Fibroblast of lung (primary cell): ENCODE measurements at regions not wholly inside any gene's neighbourhood (a gene's known extent, or its start where the extent isn't known, plus 50 kb on each side); places are given as distances from the start of the nearest gene placed in this dataset.

Source experiments
- CTCF ChIP-seq, 2 donors: IDR thresholded peaks in 1 of 2; conservative IDR thresholded peaks in 1 of 2; 1 replicate in 1 of 2; 2 replicates in 1 of 2; pipeline ENCODE4 v1.5.1; 2011 to 2012; ENCODE audit warnings: low read length in 2 of 2, control low read depth in 1 of 2, inconsistent platforms in 1 of 2, low read depth in 1 of 2, mild to moderate bottlenecking in 1 of 2
- EZH2 ChIP-seq: IDR thresholded peaks from 2 replicates; pipeline ENCODE4 v1.5.1; 2012; ENCODE audit warnings: low read length, control low read depth, mild to moderate bottlenecking; ENCODE audit errors: missing control alignments

GRCh38 chr2:160901613-160902012, 258.6 kb upstream of the TANK start:
- TF ChIP-seq CTCF (conservative IDR thresholded peaks at IDR 0.05 in 1 of 2, IDR thresholded peaks at IDR 0.05 in 1 of 2; ENCODE audit: low read depth in 1 of 2, low read length in 2 of 2): no peak
- TF ChIP-seq EZH2: no peak
